GM19372 (cell line): ENCODE measurements at regions not wholly inside any gene's neighbourhood (a gene's known extent, or its start where the extent isn't known, plus 50 kb on each side); places are given as distances from the start of the nearest gene placed in this dataset.
"Not testable (repeated sequence)": the region's sequence is repeated elsewhere in the genome, so short reads cannot be mapped to it uniquely, and the experiment has no call there.

Source experiments
- ATAC-seq: cut with Tn5 transposase; IDR thresholded peaks from one replicate; pipeline ENCODE4 v1.9.1; 2021; ENCODE audit warnings: mild to moderate bottlenecking, low read depth, moderate library complexity; ENCODE audit not compliant: unreplicated experiment

- peak; percentile 73 for ATAC-seq
Observed at GRCh38 chr9:129460323-129461261, 160.3 kb downstream of the C9orf50 start.

- ATAC-seq: no peak
Observed at GRCh38 chr9:129459547-129460322, 161.2 kb downstream of the C9orf50 start.

GRCh38 chr9:129458663-129459546 lies 162.0 kb downstream of the C9orf50 start:
- no peak for ATAC-seq

GRCh38 chr9:129458155-129458661 lies 162.7 kb downstream of the C9orf50 start:
- ATAC-seq: no peak

GRCh38 chr9:129457325-129457779 lies 163.5 kb downstream of the C9orf50 start:
- no peak for ATAC-seq

- no peak for ATAC-seq
Observed at GRCh38 chr9:129456549-129457324, 164.2 kb downstream of the C9orf50 start.

GRCh38 chr9:129455151-129455995 lies 165.5 kb downstream of the C9orf50 start:
- no peak for ATAC-seq

- ATAC-seq: no peak
Observed at GRCh38 chr9:129454467-129455067, 166.3 kb downstream of the C9orf50 start.

- ATAC-seq: no peak
Observed at GRCh38 chr9:129453734-129454133, 167.2 kb downstream of the C9orf50 start.

GRCh38 chr9:129451669-129452068 lies 169.2 kb downstream of the C9orf50 start:
- no peak for ATAC-seq

- ATAC-seq: no peak
Observed at GRCh38 chr9:129451089-129451656, 169.7 kb downstream of the C9orf50 start.

GRCh38 chr9:129449066-129449465 lies 171.8 kb downstream of the C9orf50 start:
- ATAC-seq: no peak

GRCh38 chr9:129446828-129447550 lies 173.9 kb downstream of the C9orf50 start:
- no peak for ATAC-seq

GRCh38 chr9:129445794-129446306 lies 175.1 kb downstream of the C9orf50 start:
- no peak for ATAC-seq

- ATAC-seq: not testable (repeated sequence)
Observed at GRCh38 chr9:129443515-129444164, 177.3 kb downstream of the C9orf50 start.

- no peak for ATAC-seq
Observed at GRCh38 chr9:129442803-129443511, 177.9 kb downstream of the C9orf50 start.
